Activated CD4-positive, alpha-beta T cell treated with anti-CD3 and anti-CD28 coated beads, Interleukin-2, amount 10 ng/mL, durations not matched to agents 7 days and 5 days (primary cell): ENCODE measurements at regions not wholly inside any gene's neighbourhood (a gene's known extent, or its start where the extent isn't known, plus 50 kb on each side); places are given as distances from the start of the nearest gene placed in this dataset.

ENCODE experiments used
- CTCF ChIA-PET: fragments of 350-600 bp; sonication (Branson Sonifier 250); formaldehyde crosslinking; loops from one replicate; lab custom pipeline; 2021; ENCODE audit warnings: antibody characterized with exemption; lab: Charles Lee
- POLR2A ChIA-PET: fragments of 350-600 bp; sonication (Branson Sonifier 250); formaldehyde crosslinking; loops from one replicate; lab custom pipeline; 2021; ENCODE audit warnings: antibody characterized with exemption; lab: Charles Lee
- DNase-seq: peaks from one replicate; pipeline ENCODE4 v3.0.0-alpha.2; 2020
- H3K27ac Mint-ChIP-seq: one replicate; pipeline ENCODE4 v1.8.0; 2021; ENCODE audit warnings: mild to moderate bottlenecking, moderate library complexity, mixed read lengths
- H3K27me3 Mint-ChIP-seq: one replicate; pipeline ENCODE4 v1.8.0; 2021; ENCODE audit warnings: mixed read lengths
- H3K36me3 Mint-ChIP-seq: one replicate; pipeline ENCODE4 v1.8.0; 2021; ENCODE audit warnings: low read depth, mixed read lengths
- H3K4me1 Mint-ChIP-seq: one replicate; pipeline ENCODE4 v1.8.0; 2021; ENCODE audit warnings: mixed read lengths
- H3K4me3 Mint-ChIP-seq: one replicate; pipeline ENCODE4 v1.8.0; 2021; ENCODE audit warnings: mild to moderate bottlenecking, moderate library complexity, mixed read lengths
- H3K9me3 Mint-ChIP-seq: one replicate; pipeline ENCODE4 v1.8.0; 2021; ENCODE audit warnings: mixed read lengths

DNA sequence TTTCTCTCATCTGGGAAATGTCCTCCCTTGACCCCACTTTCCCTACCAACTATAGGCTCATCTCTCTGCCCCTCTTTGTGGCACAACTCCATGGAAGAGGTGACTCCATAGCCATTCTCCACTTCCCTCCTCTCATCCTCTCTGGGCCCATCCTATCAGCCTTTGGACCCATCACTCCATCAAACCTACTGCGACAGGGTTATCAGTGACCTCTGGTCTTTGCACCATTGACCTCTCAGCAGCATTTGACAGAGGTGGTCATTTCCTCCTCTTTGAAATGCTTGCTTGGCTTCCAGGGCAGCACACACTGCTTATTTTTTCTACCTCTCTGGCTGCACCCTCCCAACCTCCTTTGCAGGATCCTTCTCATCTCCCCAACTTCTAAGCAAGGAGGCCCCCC is 113.1 kb upstream of the SLC25A36 start:
- peaks cover 2% of the 10 kb centered on the region for H3K27me3 Mint-ChIP-seq
- no peaks in the 10 kb centered on the region for H3K9me3 Mint-ChIP-seq
- no peak for DNase-seq
- peaks cover 9% of the 10 kb centered on the region for H3K4me1 Mint-ChIP-seq
- POLR2A ChIA-PET = no interaction called here
- H3K27ac Mint-ChIP-seq = no peak overlapping the region
- CTCF ChIA-PET = interaction anchor here (1.3 kb wide), 1 partner anchor 12 kb away, joined by 3 read pairs; no protein-coding TSS in a partner anchor
- no peak overlapping the region for H3K4me3 Mint-ChIP-seq
- no peaks in the 10 kb centered on the region for H3K36me3 Mint-ChIP-seq

DNA sequence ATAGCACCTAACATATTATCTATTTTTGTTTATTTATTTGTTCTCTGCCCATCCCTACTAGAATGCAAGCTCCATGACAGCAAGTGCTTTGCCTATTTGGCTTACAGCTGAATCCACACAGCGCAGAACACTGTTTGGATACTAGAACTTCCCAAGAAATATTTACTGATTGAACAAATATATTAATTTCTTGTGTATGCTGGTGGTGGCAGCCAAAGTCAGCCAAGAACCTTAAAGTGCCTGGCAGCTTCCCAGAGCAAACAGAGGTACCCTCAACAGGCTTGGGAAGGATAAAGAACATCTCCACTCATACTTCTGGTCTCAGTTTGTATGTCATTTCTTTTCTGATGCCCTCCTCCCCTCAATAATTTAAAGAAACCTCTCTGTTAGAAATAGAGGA is 111.8 kb upstream of the SLC25A36 start:
- no peak for DNase-seq
- H3K27ac Mint-ChIP-seq = no peak overlapping the region
- CTCF ChIA-PET = interaction anchor here (1.3 kb wide), 1 partner anchor 11 kb away, joined by 3 read pairs; no protein-coding TSS in a partner anchor
- H3K9me3 Mint-ChIP-seq = no peaks in the 10 kb centered on the region
- no peaks in the 10 kb centered on the region for H3K36me3 Mint-ChIP-seq
- POLR2A ChIA-PET = no interaction called here
- peaks cover 9% of the 10 kb centered on the region for H3K4me1 Mint-ChIP-seq
- H3K4me3 Mint-ChIP-seq = no peak overlapping the region
- peaks cover 5% of the 10 kb centered on the region for H3K27me3 Mint-ChIP-seq

DNA sequence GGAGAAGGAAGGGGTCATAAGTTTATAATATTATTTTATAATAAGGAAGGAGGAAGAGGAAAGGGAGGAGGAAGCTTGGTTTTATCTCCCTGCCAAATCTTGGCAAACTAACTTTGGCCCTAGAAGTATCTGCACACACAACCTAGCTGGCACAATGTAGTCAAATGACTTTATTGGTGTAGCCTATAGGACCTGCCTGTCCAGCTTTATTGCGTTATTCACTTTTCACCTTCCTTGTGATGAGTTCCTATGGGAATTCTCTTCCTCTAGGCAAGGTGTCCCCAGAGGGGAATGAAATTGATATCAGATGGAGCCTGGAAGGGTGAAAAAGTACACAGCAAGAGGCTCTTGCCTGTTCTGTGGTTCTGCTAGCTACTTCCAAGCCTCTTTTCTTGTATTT is 111.2 kb upstream of the SLC25A36 start:
- peaks cover 9% of the 10 kb centered on the region for H3K4me1 Mint-ChIP-seq
- no peaks in the 10 kb centered on the region for H3K36me3 Mint-ChIP-seq
- ChIA-PET CTCF (interaction anchor here (0.5 kb wide), 1 partner anchor 354 kb away, joined by 5 read pairs; no protein-coding TSS in a partner anchor), POLR2A (no interaction called here)
- no peak overlapping the region for H3K4me3 Mint-ChIP-seq
- peaks cover 5% of the 10 kb centered on the region for H3K27me3 Mint-ChIP-seq
- no peak for DNase-seq
- no peaks in the 10 kb centered on the region for H3K9me3 Mint-ChIP-seq
- H3K27ac Mint-ChIP-seq = no peak overlapping the region

DNA sequence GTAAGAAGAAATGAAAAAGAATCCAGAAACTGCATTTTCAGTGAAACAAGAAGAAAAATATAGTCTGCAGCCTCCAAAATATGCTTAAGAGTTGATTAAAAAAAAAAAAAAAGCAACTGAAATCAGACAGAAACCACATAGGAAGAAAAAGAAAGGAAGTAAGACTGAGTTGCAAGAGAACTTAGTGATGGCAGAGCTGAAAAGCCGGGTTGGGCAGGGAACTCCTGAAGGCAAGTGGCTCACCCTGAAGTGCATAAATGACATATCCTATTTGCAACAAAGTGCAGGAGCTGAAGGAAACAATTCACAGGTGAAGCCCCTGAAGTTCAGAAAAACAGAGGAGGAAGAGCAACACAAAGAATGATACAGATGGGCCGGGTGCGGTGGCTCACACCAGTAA is 108.8 kb upstream of the SLC25A36 start:
- POLR2A ChIA-PET = no interaction called here
- peaks cover 5% of the 10 kb centered on the region for H3K27me3 Mint-ChIP-seq
- CTCF ChIA-PET = no interaction called here
- no peaks in the 10 kb centered on the region for H3K9me3 Mint-ChIP-seq
- H3K27ac Mint-ChIP-seq = peak overlapping the region; percentile 79
- peaks cover 9% of the 10 kb centered on the region for H3K4me1 Mint-ChIP-seq
- H3K4me3 Mint-ChIP-seq = no peak overlapping the region
- H3K36me3 Mint-ChIP-seq = no peaks in the 10 kb centered on the region
- DNase-seq = peak; percentile 14

DNA sequence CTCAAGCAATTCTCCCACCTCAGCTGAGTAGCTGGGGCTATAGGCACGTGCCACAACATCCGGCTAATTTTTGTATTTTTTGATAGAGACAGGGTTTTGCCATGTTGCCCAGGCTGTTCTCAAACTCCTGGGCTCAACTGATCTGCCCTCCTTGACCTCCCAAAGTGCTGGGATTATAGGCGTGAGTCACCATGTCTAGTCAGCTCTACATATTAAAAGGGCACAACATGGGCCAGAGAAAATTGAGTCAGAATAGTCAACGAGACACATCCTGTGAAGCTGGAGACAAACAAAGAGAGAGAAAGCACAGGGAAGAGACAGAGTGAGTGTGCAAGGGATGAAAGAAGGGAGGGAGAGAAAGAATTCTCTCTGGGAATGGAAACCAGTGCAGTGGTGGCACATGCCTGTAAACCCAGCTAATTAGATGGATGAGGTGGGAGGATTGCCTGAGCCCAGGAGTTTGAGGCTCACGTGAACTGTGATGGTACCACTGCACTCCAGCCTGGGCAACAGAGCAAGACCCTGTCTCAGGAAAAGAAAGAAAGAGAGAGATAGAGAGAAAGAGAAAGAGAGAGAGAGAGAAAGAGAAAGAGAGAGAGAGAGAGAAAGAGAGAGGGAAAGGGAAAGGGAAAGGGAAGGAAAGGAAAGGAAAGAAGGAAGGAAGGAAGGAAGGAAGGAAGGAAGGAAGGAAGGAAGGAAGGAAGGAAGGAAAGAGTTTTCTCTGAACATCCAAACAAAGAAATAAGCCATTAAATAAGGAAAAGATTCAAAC is 107.2 kb upstream of the SLC25A36 start:
- CTCF ChIA-PET = interaction anchor here (0.7 kb wide), 1 partner anchor 16 kb away, joined by 3 read pairs; no protein-coding TSS in a partner anchor
- Mint-ChIP-seq H3K36me3 (no peaks in the 10 kb centered on the region), H3K4me3 (no peak overlapping the region), H3K27me3 (peaks cover 5% of the 10 kb centered on the region), H3K4me1 (peaks cover 9% of the 10 kb centered on the region), H3K9me3 (no peaks in the 10 kb centered on the region), H3K27ac (no peak overlapping the region)
- POLR2A ChIA-PET = no interaction called here
- no peak for DNase-seq

DNA sequence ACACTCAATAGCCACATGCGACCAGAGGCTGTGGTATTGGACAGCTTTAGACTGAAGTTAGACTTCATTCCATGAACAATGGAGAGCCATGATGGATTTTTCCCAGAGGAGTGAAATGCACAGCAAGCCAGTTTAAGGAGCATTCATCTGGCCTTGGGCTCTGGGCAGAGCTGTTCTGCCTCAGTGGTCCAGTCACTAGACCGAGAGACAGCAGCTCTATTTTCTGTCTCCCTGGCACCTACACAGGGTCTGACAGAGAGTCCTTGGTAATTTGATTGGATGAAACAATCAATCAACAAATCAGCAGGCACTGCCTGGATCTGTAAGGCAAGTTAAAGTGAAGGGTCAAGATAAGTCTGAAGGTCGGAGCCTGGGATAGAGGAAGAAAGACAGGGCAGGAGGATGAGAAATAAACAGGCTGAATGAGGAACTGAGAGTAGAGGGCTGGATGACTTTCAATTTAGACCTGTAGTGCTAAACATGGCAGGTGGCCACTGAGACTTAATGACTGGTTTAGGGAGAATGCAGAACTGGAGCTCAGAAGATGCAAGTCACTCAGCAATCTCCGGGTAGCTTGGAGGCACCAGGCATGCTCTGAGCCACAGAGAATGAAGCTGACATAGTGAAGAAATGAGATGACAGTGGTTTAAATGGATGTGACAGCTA is 98.5 kb upstream of the SLC25A36 start:
- no peaks in the 10 kb centered on the region for H3K9me3 Mint-ChIP-seq
- DNase-seq = no peak
- CTCF ChIA-PET = no interaction called here
- POLR2A ChIA-PET = no interaction called here
- H3K4me1 Mint-ChIP-seq = peaks cover 13% of the 10 kb centered on the region
- H3K4me3 Mint-ChIP-seq = no peak overlapping the region
- H3K36me3 Mint-ChIP-seq = no peaks in the 10 kb centered on the region
- peaks cover 10% of the 10 kb centered on the region for H3K27me3 Mint-ChIP-seq
- no peak overlapping the region for H3K27ac Mint-ChIP-seq

DNA sequence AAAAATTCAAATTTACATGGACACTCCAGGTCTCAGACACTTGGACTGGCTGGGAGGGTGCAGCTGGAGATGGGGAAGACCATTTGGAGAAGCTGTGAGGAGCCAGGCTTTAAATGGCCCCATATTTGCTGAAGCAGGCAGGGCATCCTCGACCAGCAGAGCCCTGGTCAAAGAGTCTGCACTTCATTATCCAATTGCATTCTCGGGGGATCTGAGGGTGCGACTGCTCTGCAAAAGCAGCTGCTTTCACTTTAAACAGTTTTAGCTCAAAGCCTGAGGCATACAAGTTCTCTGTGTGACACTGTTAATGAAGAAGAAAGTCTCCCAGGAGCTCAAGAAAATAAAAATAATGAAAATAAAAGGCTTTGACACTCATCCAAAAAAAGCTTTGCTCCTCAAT is 98.0 kb upstream of the SLC25A36 start:
- ChIA-PET CTCF (no interaction called here), POLR2A (no interaction called here)
- H3K27ac Mint-ChIP-seq = no peak overlapping the region
- H3K4me3 Mint-ChIP-seq = no peak overlapping the region
- peaks cover 13% of the 10 kb centered on the region for H3K4me1 Mint-ChIP-seq
- no peaks in the 10 kb centered on the region for H3K36me3 Mint-ChIP-seq
- no peaks in the 10 kb centered on the region for H3K9me3 Mint-ChIP-seq
- peaks cover 10% of the 10 kb centered on the region for H3K27me3 Mint-ChIP-seq
- DNase-seq = no peak

DNA sequence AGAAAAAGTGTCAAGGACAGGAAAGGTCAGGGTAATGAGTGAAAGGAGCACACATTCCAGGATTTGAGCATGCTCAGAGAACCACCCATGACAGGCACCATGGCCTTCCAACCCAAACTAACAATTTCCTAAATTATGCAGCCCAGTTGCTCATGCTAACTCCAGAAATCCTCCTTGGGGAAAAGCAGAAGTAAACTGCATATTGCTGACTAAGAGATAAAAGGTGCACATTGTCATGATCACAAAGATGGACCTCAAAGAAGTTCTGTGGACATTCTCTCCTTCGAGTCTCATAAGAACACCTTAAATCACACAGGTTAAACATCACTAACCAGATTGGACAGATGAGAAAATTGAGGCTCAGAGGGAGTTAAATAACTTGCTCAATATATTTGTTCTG is 97.6 kb upstream of the SLC25A36 start:
- H3K27me3 Mint-ChIP-seq = peaks cover 10% of the 10 kb centered on the region
- POLR2A ChIA-PET = no interaction called here

DNA sequence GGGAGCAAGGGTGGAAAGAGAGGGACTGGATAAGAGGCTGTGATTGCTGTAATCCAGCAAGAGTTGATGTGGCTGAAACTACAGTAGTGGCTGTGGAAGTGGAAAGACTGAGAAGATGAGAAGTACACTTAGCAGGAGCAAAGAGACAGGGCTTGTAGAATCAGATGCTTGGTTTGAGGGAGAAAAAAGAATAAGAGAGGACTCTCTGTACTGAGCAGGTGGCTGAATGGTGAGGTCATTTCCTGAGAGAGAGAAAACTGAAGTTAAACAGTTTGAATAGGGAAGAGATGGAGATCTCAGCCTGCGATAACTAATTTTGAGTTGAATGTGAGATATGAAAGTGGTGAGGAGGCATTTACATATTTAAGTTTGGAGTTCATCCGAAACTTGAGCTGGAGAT is 95.8 kb upstream of the SLC25A36 start:
- H3K27ac Mint-ChIP-seq = no peak overlapping the region
- POLR2A ChIA-PET = no interaction called here
- peaks cover 13% of the 10 kb centered on the region for H3K4me1 Mint-ChIP-seq
- H3K4me3 Mint-ChIP-seq = no peak overlapping the region
- peaks cover 10% of the 10 kb centered on the region for H3K27me3 Mint-ChIP-seq
- H3K9me3 Mint-ChIP-seq = no peaks in the 10 kb centered on the region
- no peaks in the 10 kb centered on the region for H3K36me3 Mint-ChIP-seq
- CTCF ChIA-PET = no interaction called here
- no peak for DNase-seq

More for the DNA sequence above, 97.6 kb upstream of the SLC25A36 start:
- no peaks in the 10 kb centered on the region for H3K36me3 Mint-ChIP-seq
- no peak for DNase-seq
- no peak overlapping the region for H3K27ac Mint-ChIP-seq
- no peaks in the 10 kb centered on the region for H3K9me3 Mint-ChIP-seq
- peaks cover 13% of the 10 kb centered on the region for H3K4me1 Mint-ChIP-seq
- no peak overlapping the region for H3K4me3 Mint-ChIP-seq
- CTCF ChIA-PET = no interaction called here

DNA sequence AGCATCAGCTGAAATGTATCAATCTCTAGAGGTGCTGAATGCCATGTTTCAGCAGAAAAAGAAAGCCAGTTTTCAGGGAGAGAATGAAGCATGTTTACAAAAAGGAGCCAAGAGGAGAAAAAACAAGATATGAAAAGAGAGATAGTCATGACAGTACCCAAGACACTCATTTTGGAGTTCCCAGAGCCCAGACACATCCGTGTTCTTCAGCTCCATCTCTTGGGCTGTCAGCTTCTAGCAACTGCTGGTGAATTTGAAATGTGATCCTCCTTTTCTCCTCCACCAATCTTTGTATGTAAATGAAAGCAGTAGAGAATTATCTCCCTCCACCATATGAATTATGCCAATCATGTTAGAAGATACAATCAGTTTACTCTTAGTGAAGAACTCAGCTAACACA is 93.0 kb upstream of the SLC25A36 start:
- ChIA-PET CTCF (no interaction called here), POLR2A (no interaction called here)
- no peaks in the 10 kb centered on the region for H3K36me3 Mint-ChIP-seq
- DNase-seq = no peak
- H3K27ac Mint-ChIP-seq = no peak overlapping the region
- H3K27me3 Mint-ChIP-seq = peaks cover 18% of the 10 kb centered on the region
- H3K4me1 Mint-ChIP-seq = peaks cover 13% of the 10 kb centered on the region
- H3K4me3 Mint-ChIP-seq = no peak overlapping the region
- no peaks in the 10 kb centered on the region for H3K9me3 Mint-ChIP-seq

DNA sequence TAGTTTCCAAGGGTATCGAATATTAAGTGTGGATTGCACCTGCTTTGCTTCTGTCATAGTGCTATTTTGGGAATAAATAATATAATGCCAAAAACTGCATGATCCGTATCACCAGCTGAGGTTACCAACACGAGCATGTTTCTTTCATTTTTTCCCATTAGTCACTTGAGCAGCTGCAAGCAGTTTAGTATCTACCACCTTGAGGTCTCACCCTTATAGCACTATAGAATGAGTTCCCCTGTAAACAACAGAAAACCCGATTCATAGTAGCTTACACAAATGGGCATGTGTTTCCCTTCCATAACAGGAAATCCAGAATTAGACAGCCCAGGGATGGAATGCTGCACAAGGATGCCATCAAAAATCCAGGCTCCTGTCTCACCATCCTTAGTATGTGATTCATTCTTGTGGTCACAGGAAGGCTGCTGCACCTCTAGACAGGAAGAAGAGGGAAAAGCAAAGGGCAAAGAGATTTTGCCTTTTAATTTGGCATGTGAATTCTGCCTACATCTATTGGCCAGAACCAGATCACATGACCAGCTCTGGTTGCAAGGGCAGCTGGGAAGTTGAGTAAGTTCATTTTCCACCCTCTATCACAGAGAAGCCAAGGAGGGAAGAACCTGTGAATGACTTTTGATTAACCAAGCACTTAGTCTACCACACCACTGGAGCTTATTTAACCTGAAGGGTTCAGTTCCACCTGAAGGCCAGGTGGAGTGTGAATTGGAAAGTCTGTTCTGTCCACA is 91.3 kb upstream of the SLC25A36 start:
- H3K4me1 Mint-ChIP-seq = peaks cover 10% of the 10 kb centered on the region
- no peak overlapping the region for H3K27ac Mint-ChIP-seq
- DNase-seq = no peak
- no peaks in the 10 kb centered on the region for H3K9me3 Mint-ChIP-seq
- ChIA-PET POLR2A (no interaction called here), CTCF (interaction anchor here (0.6 to 1.0 kb wide), 2 partner anchors 16 to 1245 kb away, joined by 3 read pairs; no protein-coding TSS in a partner anchor)
- peaks cover 21% of the 10 kb centered on the region for H3K27me3 Mint-ChIP-seq
- no peaks in the 10 kb centered on the region for H3K36me3 Mint-ChIP-seq
- no peak overlapping the region for H3K4me3 Mint-ChIP-seq

DNA sequence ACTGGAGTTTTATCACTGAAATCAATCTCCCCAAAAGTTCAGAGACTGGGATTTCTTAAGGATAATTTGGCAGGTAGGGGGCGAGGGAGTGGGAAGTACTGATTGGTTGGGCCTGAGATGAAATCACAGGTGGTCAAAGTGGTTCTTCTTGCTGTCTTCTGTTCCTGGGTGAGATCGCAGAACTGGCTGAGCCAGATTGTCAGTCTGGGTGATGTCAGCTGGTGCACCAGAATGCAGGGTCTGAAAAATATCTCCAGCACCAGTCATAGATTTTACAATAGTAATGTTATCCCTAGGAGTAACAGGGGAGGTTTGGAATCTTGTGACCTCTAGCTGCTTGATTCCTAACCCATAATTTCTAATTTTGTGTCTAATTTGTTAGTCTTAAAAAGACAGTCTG is 86.7 kb upstream of the SLC25A36 start:
- Mint-ChIP-seq H3K36me3 (no peaks in the 10 kb centered on the region), H3K4me3 (no peak overlapping the region), H3K27me3 (peaks cover 13% of the 10 kb centered on the region), H3K27ac (no peak overlapping the region), H3K4me1 (no peaks in the 10 kb centered on the region), H3K9me3 (no peaks in the 10 kb centered on the region)
- CTCF ChIA-PET = no interaction called here
- POLR2A ChIA-PET = no interaction called here
- no peak for DNase-seq

DNA sequence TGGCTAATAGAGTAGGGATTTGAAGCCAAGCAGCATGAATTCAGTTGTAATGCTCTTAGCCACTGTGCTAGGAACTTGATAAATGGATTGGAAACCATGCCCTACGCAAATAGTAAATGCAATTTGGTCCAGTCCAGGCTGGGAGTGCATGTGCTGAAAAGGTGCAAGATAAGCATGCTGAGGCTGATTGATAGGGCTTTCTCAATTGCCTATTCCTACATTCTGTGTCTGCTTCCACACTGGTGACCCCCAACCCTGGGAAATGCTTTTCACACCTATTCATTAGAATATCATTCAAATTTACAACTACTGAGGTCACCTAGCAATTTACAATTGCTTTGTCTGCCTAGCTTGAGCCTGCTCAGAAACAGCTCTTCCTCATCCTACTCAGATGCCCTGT is 84.7 kb upstream of the SLC25A36 start:
- peaks cover 10% of the 10 kb centered on the region for H3K27me3 Mint-ChIP-seq
- no peak overlapping the region for H3K27ac Mint-ChIP-seq
- no peaks in the 10 kb centered on the region for H3K9me3 Mint-ChIP-seq
- CTCF ChIA-PET = no interaction called here
- no peaks in the 10 kb centered on the region for H3K4me1 Mint-ChIP-seq
- no peak overlapping the region for H3K4me3 Mint-ChIP-seq
- no peaks in the 10 kb centered on the region for H3K36me3 Mint-ChIP-seq
- POLR2A ChIA-PET = no interaction called here
- no peak for DNase-seq
